Hepatocyte (in vitro differentiated cells): ENCODE measurements at regions not wholly inside any gene's neighbourhood (a gene's known extent, or its start where the extent isn't known, plus 50 kb on each side); places are given as distances from the start of the nearest gene placed in this dataset.

Experiments
- DNase-seq: peaks from one replicate; pipeline ENCODE4 v3.0.0-alpha.2; 2016; ENCODE audit warnings: low spot score
- H2AFZ ChIP-seq: fragments of 200-600 bp; sonication (generic); 2 replicates; pipeline ENCODE4 v1.6.0; 2016; ENCODE audit warnings: antibody characterized with exemption, mild to moderate bottlenecking
- H3K27ac ChIP-seq: fragments of 200-600 bp; sonication (generic); 2 replicates; pipeline ENCODE4 v1.5.1; 2016; ENCODE audit warnings: mild to moderate bottlenecking
- H3K27me3 ChIP-seq: fragments of 200-600 bp; sonication (generic); 2 replicates; pipeline ENCODE4 v1.6.1; 2016
- H3K36me3 ChIP-seq: fragments of 200-600 bp; sonication (generic); replicated peaks from 2 replicates; pipeline ENCODE4 v1.5.1; 2016; ENCODE audit warnings: low read depth; ENCODE audit not compliant: insufficient read depth
- H3K4me1 ChIP-seq: fragments of 200-600 bp; sonication (generic); 2 replicates; pipeline ENCODE4 v1.5.1; 2016; ENCODE audit warnings: mild to moderate bottlenecking, moderate library complexity; ENCODE audit not compliant: insufficient read depth
- H3K4me2 ChIP-seq: fragments of 200-600 bp; sonication (generic); 2 replicates; pipeline ENCODE4 v1.6.0; 2016
- H3K4me3 ChIP-seq: fragments of 200-600 bp; sonication (generic); 2 replicates; pipeline ENCODE4 v1.5.1; 2016; ENCODE audit warnings: mild to moderate bottlenecking
- H3K79me2 ChIP-seq: fragments of 200-600 bp; sonication (generic); 2 replicates; pipeline ENCODE4 v1.6.0; 2017; ENCODE audit warnings: mild to moderate bottlenecking
- H3K9me2 ChIP-seq: fragments of 200-600 bp; sonication (generic); replicated peaks from 2 replicates; pipeline ENCODE4 v1.6.0; 2017; ENCODE audit warnings: mild to moderate bottlenecking; ENCODE audit not compliant: insufficient read depth
- H3K9me3 ChIP-seq: fragments of 200-600 bp; sonication (generic); 2 replicates; pipeline ENCODE4 v1.5.1; 2016; ENCODE audit warnings: low read depth, mild to moderate bottlenecking
- H4K20me1 ChIP-seq: fragments of 200-600 bp; sonication (generic); 2 replicates; pipeline ENCODE4 v1.6.0; 2016; ENCODE audit warnings: mild to moderate bottlenecking; ENCODE audit not compliant: insufficient read depth, poor library complexity, severe bottlenecking
- CTCF ChIP-seq: fragments of 200-600 bp; sonication (generic); IDR thresholded peaks from 2 replicates; pipeline ENCODE4 v1.5.1; 2016; ENCODE audit warnings: antibody characterized with exemption, mild to moderate bottlenecking; ENCODE audit not compliant: poor library complexity
- EZH2 ChIP-seq: fragments of 200-600 bp; sonication (generic); IDR thresholded peaks from 2 replicates; pipeline ENCODE4 v1.6.1; 2016; ENCODE audit warnings: antibody characterized with exemption, mild to moderate bottlenecking, borderline replicate concordance
- EZH2phosphoT487 ChIP-seq: fragments of 200-600 bp; sonication (generic); IDR thresholded peaks from one replicate; pipeline ENCODE4 v1.6.1; 2018; ENCODE audit warnings: antibody characterized with exemption, mild to moderate bottlenecking, low read depth, moderate library complexity; ENCODE audit not compliant: unreplicated experiment, severe bottlenecking
- WGBS: methylation state at CpG from one replicate; pipeline ENCODE4 v1.1.6; 2016; ENCODE audit warnings: low lambda C conversion rate; ENCODE audit errors: missing lambda C conversion rate; 5-methylcytosine and 5-hydroxymethylcytosine counted together

- no peak overlapping the region for H3K4me2 ChIP-seq
- H3K36me3 ChIP-seq: no peaks in the 10 kb centered on the region
- no peak for TF ChIP-seq EZH2phosphoT487
- H3K27ac ChIP-seq: no peak overlapping the region
- H2AFZ ChIP-seq: no peak overlapping the region
- H4K20me1 ChIP-seq: no peaks in the 10 kb centered on the region
- no peaks in the 10 kb centered on the region for H3K27me3 ChIP-seq
- WGBS: 68% methylated on average over 4 of the region's 4 CpGs
- H3K79me2 ChIP-seq: no peaks in the 10 kb centered on the region
- no peaks in the 10 kb centered on the region for H3K9me2 ChIP-seq
- DNase-seq: no peak
- no peaks in the 10 kb centered on the region for H3K9me3 ChIP-seq
- no peak overlapping the region for H3K4me3 ChIP-seq
- H3K4me1 ChIP-seq: no peaks in the 10 kb centered on the region
Measured at GRCh38 chr1:69129538-69129937, 438.2 kb upstream of the LRRC7 start.

GRCh38 chr1:69138172-69138571 lies 429.6 kb upstream of the LRRC7 start:
- Histone ChIP-seq H3K27me3 (no peaks in the 10 kb centered on the region), H3K9me3 (no peaks in the 10 kb centered on the region), H3K9me2 (no peaks in the 10 kb centered on the region), H3K4me1 (no peaks in the 10 kb centered on the region), H3K36me3 (no peaks in the 10 kb centered on the region), H3K4me2 (no peak overlapping the region), H4K20me1 (no peaks in the 10 kb centered on the region), H3K4me3 (no peak overlapping the region), H3K79me2 (no peaks in the 10 kb centered on the region), H2AFZ (no peak overlapping the region), H3K27ac (no peak overlapping the region)
- whole genome bisulfite sequencing: 80% methylated on average over 1 of the region's 1 CpG
- TF ChIP-seq EZH2phosphoT487: no peak
- no peak for TF ChIP-seq CTCF
- TF ChIP-seq EZH2: no peak
- DNase-seq: no peak

GRCh38 chr1:69139007-69139406 lies 428.7 kb upstream of the LRRC7 start:
- no peak for TF ChIP-seq EZH2phosphoT487
- no peak for TF ChIP-seq CTCF
- TF ChIP-seq EZH2: no peak
- Histone ChIP-seq H3K4me2 (no peak overlapping the region), H4K20me1 (no peaks in the 10 kb centered on the region), H3K9me3 (no peaks in the 10 kb centered on the region), H3K27ac (no peak overlapping the region), H3K4me1 (no peaks in the 10 kb centered on the region), H3K9me2 (no peaks in the 10 kb centered on the region), H3K27me3 (no peaks in the 10 kb centered on the region), H2AFZ (no peak overlapping the region), H3K79me2 (no peaks in the 10 kb centered on the region), H3K4me3 (no peak overlapping the region), H3K36me3 (no peaks in the 10 kb centered on the region)
- WGBS: 93% methylated on average over 4 of the region's 4 CpGs
- no peak for DNase-seq

- no peaks in the 10 kb centered on the region for H3K36me3 ChIP-seq
- no peak overlapping the region for H3K27ac ChIP-seq
- H3K27me3 ChIP-seq: no peaks in the 10 kb centered on the region
- no peaks in the 10 kb centered on the region for H3K79me2 ChIP-seq
- H2AFZ ChIP-seq: no peak overlapping the region
- WGBS: 76% methylated on average over 3 of the region's 3 CpGs
- TF ChIP-seq EZH2phosphoT487 (no peak), CTCF (no peak), EZH2 (no peak)
- no peaks in the 10 kb centered on the region for H3K9me3 ChIP-seq
- H3K4me2 ChIP-seq: no peak overlapping the region
- H4K20me1 ChIP-seq: no peaks in the 10 kb centered on the region
- H3K4me3 ChIP-seq: no peak overlapping the region
- no peak for DNase-seq
- no peaks in the 10 kb centered on the region for H3K9me2 ChIP-seq
- H3K4me1 ChIP-seq: no peaks in the 10 kb centered on the region
Measured at GRCh38 chr1:69146303-69146702, 421.4 kb upstream of the LRRC7 start.
